ENCODE measurements at regions not wholly inside any gene's neighbourhood (a gene's known extent, or its start where the extent isn't known, plus 50 kb on each side); places are given as distances from the start of the nearest gene placed in this dataset.
"Not testable (repeated sequence)": the region's sequence is repeated elsewhere in the genome, so short reads cannot be mapped to it uniquely, and the experiment has no call there.

DNA sequence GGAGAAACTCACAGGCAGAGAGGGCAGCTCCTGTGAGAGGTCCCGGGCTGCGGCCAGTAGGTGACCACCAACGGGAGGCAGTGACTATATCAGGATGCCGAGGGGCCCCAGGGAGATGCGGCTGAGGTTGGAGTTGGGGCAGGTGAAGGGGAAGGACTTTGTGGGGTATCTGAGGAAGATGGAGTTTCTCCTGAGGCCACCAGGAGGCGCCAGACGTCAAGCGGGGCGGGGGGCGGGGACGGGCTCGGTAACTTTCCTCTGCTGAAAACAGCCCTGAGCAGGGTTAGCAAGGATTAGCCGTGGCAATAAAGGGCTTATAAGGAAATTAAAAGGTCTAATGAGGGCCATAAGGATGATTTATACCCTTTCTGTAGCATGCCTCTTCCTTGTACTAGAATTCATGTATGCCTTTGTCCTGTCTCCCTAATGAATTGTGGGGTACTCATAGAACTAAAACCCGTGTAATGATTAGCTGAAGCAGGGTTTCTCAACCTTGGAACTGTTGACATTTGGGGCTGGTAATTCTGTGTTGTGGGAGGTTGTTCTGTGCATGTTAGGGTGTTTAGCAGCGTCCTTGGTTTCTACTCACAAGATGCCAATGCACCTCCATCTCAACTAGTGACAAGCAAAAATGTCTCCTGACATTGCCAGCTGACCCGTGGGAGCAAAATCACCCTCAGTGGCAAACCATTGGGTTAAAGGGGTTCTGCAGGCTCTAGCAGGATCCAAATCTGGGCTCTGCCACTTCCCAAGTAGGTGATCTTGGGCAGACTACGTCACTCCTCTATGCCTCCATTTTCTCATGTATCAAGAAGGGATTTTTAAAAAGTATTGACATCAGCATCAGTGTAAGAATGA, 74.8 kb upstream of the GRIN2A start:
- Histone ChIP-seq H3K4me3 (replicated peaks; ENCODE audit: insufficient read depth, low read length) (no peak overlapping the region), H3K27me3 (ENCODE audit: insufficient read depth, poor library complexity, severe bottlenecking) (no peaks in the 10 kb centered on the region), H3K27ac (replicated peaks) (no peak overlapping the region)
- TF ChIP-seq GABPA (IDR thresholded peaks at IDR 0.05; ENCODE audit: low read depth) (no peak), POLR2AphosphoS5 (IDR thresholded peaks at IDR 0.05; ENCODE audit: low read depth) (no peak), SPI1 (IDR thresholded peaks at IDR 0.05; ENCODE audit: borderline replicate concordance, low read depth) (no peak)
- TF ChIP-seq, protein P1, sequence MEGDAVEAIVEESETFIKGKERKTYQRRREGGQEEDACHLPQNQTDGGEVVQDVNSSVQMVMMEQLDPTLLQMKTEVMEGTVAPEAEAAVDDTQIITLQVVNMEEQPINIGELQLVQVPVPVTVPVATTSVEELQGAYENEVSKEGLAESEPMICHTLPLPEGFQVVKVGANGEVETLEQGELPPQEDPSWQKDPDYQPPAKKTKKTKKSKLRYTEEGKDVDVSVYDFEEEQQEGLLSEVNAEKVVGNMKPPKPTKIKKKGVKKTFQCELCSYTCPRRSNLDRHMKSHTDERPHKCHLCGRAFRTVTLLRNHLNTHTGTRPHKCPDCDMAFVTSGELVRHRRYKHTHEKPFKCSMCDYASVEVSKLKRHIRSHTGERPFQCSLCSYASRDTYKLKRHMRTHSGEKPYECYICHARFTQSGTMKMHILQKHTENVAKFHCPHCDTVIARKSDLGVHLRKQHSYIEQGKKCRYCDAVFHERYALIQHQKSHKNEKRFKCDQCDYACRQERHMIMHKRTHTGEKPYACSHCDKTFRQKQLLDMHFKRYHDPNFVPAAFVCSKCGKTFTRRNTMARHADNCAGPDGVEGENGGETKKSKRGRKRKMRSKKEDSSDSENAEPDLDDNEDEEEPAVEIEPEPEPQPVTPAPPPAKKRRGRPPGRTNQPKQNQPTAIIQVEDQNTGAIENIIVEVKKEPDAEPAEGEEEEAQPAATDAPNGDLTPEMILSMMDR (IDR thresholded peaks at IDR 0.05; ENCODE audit: insufficient read depth, low read length) = peak; percentile 25
- TF ChIP-seq, protein P2, sequence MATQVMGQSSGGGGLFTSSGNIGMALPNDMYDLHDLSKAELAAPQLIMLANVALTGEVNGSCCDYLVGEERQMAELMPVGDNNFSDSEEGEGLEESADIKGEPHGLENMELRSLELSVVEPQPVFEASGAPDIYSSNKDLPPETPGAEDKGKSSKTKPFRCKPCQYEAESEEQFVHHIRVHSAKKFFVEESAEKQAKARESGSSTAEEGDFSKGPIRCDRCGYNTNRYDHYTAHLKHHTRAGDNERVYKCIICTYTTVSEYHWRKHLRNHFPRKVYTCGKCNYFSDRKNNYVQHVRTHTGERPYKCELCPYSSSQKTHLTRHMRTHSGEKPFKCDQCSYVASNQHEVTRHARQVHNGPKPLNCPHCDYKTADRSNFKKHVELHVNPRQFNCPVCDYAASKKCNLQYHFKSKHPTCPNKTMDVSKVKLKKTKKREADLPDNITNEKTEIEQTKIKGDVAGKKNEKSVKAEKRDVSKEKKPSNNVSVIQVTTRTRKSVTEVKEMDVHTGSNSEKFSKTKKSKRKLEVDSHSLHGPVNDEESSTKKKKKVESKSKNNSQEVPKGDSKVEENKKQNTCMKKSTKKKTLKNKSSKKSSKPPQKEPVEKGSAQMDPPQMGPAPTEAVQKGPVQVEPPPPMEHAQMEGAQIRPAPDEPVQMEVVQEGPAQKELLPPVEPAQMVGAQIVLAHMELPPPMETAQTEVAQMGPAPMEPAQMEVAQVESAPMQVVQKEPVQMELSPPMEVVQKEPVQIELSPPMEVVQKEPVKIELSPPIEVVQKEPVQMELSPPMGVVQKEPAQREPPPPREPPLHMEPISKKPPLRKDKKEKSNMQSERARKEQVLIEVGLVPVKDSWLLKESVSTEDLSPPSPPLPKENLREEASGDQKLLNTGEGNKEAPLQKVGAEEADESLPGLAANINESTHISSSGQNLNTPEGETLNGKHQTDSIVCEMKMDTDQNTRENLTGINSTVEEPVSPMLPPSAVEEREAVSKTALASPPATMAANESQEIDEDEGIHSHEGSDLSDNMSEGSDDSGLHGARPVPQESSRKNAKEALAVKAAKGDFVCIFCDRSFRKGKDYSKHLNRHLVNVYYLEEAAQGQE (IDR thresholded peaks at IDR 0.05; ENCODE audit: insufficient replicate concordance, low read depth) = no peak
- DNase-seq (ENCODE audit: low read depth in 1 of 2, low spot score in 1 of 2) = peak in 1 of 2 experiments; percentile 8

DNA sequence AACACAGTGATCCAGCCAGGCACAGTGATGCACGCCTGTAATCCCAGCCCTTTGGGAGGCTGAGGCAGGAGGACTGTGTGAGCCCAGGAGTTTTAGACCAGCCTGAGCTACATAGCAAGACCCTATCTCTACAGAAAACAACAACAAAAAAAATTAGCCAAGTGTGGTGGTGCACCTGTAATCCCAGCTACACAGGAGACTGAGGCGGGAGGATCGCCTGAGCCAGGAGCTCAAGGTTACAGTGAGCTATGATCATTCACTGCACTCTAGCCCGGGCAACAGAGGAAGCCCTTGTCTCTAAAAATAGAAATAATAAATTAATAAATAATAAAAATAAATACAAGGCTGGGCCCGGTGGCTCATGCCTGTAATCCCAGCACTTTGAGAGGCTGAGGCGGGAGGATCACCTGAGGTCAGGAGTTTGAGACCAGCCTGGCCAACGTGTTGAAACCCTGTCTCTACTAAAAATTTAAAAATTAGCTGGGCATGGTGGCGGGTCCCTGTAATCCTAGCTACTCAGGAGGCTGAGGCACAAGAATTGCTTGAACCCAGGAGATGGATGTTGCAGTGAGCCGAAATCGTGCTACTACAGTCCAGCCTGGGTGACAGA, 75.5 kb upstream of the GRIN2A start:
- not testable (repeated sequence) for H3K4me3 ChIP-seq (replicated peaks; ENCODE audit: insufficient read depth, low read length); DNase-seq (ENCODE audit: low read depth in 1 of 2, low spot score in 1 of 2); H3K27ac ChIP-seq (replicated peaks); H3K27me3 ChIP-seq (ENCODE audit: insufficient read depth, poor library complexity, severe bottlenecking)

- not testable (repeated sequence) for H3K27me3 ChIP-seq (ENCODE audit: insufficient read depth, poor library complexity, severe bottlenecking); H3K4me3 ChIP-seq (replicated peaks; ENCODE audit: insufficient read depth, low read length); H3K27ac ChIP-seq (replicated peaks)
- DNase-seq (ENCODE audit: low read depth in 1 of 2, low spot score in 1 of 2) = peak in 1 of 2 experiments; percentile 1
Measured at GRCh38 chr16:10258930-10259603, 76.8 kb upstream of the GRIN2A start.

GRCh38 chr16:10261077-10261476, 78.8 kb upstream of the GRIN2A start:
- no peaks in the 10 kb centered on the region for H3K27me3 ChIP-seq (ENCODE audit: insufficient read depth, poor library complexity, severe bottlenecking)
- TF ChIP-seq, protein P2 (IDR thresholded peaks at IDR 0.05; ENCODE audit: insufficient replicate concordance, low read depth) = no peak
- TF ChIP-seq SPI1 (IDR thresholded peaks at IDR 0.05; ENCODE audit: borderline replicate concordance, low read depth) (no peak), GABPA (IDR thresholded peaks at IDR 0.05; ENCODE audit: low read depth) (no peak), POLR2AphosphoS5 (IDR thresholded peaks at IDR 0.05; ENCODE audit: low read depth) (no peak)
- TF ChIP-seq, protein P1 (IDR thresholded peaks at IDR 0.05; ENCODE audit: insufficient read depth, low read length) = no peak
- H3K27ac ChIP-seq (replicated peaks) = no peak overlapping the region
- no peak overlapping the region for H3K4me3 ChIP-seq (replicated peaks; ENCODE audit: insufficient read depth, low read length)
- DNase-seq (ENCODE audit: low read depth in 1 of 2, low spot score in 1 of 2) = no peak

- not testable (repeated sequence) for H3K27me3 ChIP-seq (ENCODE audit: insufficient read depth, poor library complexity, severe bottlenecking); H3K4me3 ChIP-seq (replicated peaks; ENCODE audit: insufficient read depth, low read length); DNase-seq (ENCODE audit: low read depth in 1 of 2, low spot score in 1 of 2); H3K27ac ChIP-seq (replicated peaks)
Measured at GRCh38 chr16:10261526-10261925, 79.3 kb upstream of the GRIN2A start.
